Fibroblast of peridontal ligament (primary cell): ENCODE measurements at regions not wholly inside any gene's neighbourhood (a gene's known extent, or its start where the extent isn't known, plus 50 kb on each side); places are given as distances from the start of the nearest gene placed in this dataset.
"Not testable (repeated sequence)": the region's sequence is repeated elsewhere in the genome, so short reads cannot be mapped to it uniquely, and the experiment has no call there.

Source experiments
- DNase-seq: peaks from one replicate; pipeline ENCODE4 v3.0.0-alpha.2; 2010; ENCODE audit errors: extremely low read depth

DNA sequence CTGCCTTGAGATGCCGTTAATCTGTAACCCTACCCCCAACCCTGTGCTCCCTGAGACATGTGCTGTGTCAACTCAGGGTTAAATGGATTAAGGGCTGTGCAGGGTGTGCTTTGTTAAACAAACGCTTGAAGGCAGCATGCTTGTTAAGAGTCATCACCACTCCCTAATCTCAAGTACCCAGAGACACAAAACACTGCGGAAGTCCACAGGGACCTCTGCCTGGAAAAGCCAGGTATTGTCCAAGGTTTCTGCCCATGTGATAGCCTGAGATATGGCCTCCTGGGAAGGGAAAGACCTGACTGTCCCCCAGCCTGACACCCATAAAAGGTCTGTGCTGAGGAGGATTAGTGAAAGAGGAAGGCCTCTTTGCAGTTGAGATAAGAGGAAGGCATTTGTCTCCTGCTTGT lies 270.8 kb upstream of the FRG2C start:
- not testable (repeated sequence) for DNase-seq

GRCh38 chr3:75394102-75394501 lies 270.0 kb upstream of the FRG2C start:
- not testable (repeated sequence) for DNase-seq

DNA sequence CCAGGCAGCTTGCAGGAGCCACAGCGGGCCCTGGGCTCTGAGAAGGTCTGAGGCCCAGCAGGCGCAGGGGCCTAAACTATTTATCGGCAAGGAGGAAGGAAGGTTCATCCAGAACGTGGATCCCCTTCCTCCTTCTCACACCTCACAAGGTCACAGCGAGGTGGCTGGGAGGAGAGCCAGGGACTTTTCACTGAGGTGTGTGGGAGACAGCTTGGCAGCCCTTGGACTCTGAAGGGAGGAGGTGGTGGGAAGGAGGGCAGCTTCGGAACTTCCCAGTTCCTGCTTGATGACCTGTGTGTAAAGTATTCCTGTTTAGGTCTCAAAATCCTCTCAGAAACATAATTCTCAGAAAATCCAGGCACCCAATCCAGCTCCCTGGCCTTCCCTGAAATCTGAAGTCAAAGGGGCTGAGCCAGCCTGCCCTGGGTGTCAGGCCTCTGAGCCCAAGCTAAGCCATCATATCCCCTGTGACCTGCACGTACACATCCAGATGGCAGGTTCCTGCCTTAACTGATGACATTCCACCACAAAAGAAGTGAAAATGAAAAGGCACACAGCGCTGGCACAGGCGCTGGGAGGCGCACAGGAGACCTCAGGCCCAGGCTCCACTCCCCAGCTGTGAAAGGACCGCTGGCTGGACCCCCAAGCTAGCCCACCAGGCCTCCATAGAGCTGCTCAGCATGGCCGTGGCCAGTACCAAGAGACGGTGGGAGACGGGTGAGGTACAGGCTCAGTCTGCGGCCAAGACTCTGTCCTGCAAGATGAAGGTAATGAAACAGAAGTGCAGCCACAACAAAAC lies 269.4 kb upstream of the FRG2C start:
- DNase-seq: not testable (repeated sequence)

DNA sequence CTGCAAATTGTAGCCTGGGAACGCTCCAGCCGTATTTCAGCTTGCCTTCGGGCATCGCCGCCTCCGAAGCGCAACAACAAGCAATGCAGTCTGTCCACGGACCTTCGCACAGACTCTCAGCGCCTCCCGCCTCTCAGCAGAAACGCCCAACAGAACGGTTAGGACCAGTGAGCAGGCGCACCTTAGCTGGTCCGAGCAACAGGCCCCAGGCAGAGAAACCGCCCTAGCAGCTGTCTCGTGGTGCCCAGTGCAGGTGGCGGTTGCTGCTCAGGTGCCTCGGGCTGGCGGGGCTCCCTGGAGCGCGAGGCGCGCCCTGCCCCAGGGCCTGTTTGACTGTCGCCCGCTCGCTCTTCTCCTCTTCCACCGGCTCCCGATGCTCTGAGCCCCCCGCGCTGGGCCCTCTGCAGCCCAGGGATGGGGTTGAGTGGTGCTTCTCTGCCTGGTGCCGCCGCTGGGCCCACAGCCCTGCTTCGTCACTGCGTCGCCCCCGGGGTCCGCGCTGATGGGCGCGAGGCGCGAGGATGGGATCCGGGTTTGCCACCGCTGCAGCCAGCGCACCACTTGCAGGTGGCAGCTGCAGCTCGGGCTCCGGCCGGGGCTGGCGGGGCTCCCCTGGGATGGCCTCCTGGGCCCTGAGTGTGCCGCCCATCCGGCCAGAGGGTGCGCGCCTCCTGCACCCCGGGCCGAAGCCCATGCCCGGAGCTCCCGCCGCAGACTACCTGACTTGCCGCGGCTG lies 268.4 kb upstream of the FRG2C start:
- DNase-seq: no peak

DNA sequence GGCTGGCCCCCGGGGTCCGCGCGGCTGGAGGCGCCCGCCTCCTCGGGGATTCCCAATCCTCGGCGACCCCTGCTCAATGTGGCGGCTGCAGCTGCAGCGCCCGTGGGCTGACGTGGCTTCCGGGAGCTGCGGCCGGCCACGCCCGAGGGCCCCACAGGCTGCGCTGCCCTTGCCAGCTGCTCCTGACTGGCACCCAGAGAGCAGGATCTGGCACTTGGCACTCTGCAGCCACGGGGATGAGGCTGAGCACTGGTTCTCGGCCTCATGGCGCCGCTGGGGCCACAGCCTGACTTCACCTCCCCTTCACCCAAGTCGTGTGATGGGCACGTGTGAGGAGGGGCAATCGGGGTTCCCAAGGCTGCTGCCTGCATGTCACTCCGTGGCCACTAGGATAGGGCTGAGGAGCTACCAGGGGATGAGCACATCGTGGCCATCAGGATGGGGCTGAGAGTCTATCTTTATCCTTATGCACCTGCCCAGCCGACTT lies 267.8 kb upstream of the FRG2C start:
- DNase-seq: no peak

- DNase-seq: not testable (repeated sequence)
Measured at GRCh38 chr3:75397486-75397885, 266.6 kb upstream of the FRG2C start.

- not testable (repeated sequence) for DNase-seq
Measured at GRCh38 chr3:75422101-75422945, 241.8 kb upstream of the FRG2C start.

- not testable (repeated sequence) for DNase-seq
Measured at GRCh38 chr3:75425379-75425778, 238.7 kb upstream of the FRG2C start.

GRCh38 chr3:75427486-75427885 lies 236.6 kb upstream of the FRG2C start:
- not testable (repeated sequence) for DNase-seq

- not testable (repeated sequence) for DNase-seq
Measured at GRCh38 chr3:75427906-75428305, 236.2 kb upstream of the FRG2C start.

- peak; percentile 74 for DNase-seq
Measured at GRCh38 chr3:75429561-75430220, 234.4 kb upstream of the FRG2C start.

DNA sequence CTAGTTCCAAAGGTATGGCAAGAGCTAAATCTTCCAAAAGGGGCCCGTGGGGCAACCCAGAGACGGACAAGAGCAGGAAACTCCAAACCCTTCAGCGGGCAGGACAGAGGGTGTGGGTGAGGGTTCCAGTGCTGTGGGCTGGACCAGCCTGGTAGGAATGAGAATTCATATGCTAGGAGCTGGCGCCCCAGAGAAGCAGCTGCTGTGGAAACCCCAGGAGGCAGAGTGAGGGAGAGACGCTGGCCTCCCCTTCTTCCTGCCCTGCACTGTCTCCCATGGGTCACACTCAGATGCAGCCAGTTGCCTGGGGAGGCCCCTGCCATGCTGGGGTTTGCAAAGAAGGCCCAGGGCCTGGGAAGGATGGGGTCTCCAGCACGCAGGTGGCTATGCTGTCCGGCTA lies 233.7 kb upstream of the FRG2C start:
- not testable (repeated sequence) for DNase-seq

GRCh38 chr3:75431120-75431519 lies 233.0 kb upstream of the FRG2C start:
- not testable (repeated sequence) for DNase-seq

DNA sequence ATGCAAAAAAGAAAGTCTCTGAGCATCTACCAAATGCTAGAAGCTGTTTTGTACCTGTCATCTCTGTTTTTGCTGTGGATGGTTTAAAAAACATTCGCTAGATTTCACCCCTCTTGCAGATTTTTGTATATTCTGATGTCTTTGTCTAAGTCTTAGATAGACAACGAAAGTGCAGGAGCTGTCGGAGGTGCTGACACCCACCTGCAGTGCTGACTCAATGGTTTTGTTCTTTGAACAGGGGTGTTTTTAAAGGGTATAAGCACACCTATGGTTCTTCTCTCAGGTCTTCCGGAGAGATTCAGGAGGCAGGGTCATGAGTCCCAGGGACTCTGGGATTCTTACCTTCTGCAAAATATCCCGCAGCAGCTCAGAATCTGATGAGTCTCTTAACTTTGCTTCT lies 231.7 kb upstream of the FRG2C start:
- not testable (repeated sequence) for DNase-seq

DNA sequence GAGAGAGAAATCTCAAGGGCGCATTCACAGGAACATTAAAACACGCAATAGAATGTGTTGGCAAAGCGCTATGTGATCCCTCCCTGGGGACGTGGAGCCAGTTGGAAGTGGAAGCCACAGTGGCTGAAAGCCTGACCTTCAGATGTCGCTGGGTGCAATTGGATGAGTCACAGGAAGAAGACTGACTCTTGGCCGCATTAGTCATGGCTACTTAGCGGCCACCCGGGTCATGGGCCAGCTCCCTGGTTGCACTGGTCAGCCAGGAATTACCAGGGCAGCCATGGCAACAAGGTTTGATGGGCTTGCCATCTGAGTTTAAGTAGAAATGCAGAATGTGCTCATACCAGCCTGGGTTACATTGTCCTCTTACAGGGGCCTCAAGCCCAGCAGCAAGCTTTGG lies 231.2 kb upstream of the FRG2C start:
- DNase-seq: peak; percentile 97

DNA sequence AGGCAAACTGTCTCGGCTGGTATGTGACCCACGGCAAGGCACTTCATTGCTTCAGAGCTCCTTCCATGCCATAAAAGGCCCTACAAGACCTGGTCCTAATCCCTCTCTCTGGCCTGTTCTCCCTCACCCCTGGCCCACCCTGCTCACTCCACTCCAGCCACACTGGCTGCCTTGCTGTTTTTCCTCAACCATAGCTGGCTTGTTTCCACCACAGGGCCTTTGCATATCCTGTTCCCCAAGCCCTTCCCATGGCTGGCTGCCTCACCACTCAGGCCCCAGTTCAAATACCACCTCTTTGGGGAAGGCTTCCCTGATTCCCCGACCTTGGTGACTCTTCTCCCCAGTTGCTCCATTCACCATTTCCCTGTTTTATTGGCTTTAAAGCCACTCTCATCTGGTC lies 230.8 kb upstream of the FRG2C start:
- DNase-seq: not testable (repeated sequence)

- DNase-seq: peak; percentile 60
Measured at GRCh38 chr3:75434276-75434912, 229.7 kb upstream of the FRG2C start.

- peak; percentile 98 for DNase-seq
Measured at GRCh38 chr3:75434913-75435793, 229.0 kb upstream of the FRG2C start.

- DNase-seq: not testable (repeated sequence)
Measured at GRCh38 chr3:75435794-75436400, 228.2 kb upstream of the FRG2C start.
